Nephron (organoid): ENCODE measurements at regions not wholly inside any gene's neighbourhood (a gene's known extent, or its start where the extent isn't known, plus 50 kb on each side); places are given as distances from the start of the nearest gene placed in this dataset.

Experiments used
- H3K27ac Mint-ChIP-seq, 3 experiments: 2 replicates each; pipeline ENCODE4 v1.8.0; 2020; ENCODE audit warnings: mixed read lengths in 3 of 3, mild to moderate bottlenecking in 2 of 3, moderate library complexity in 1 of 3
- H3K27me3 Mint-ChIP-seq: 2 replicates; pipeline ENCODE4 v1.8.0; 2021; ENCODE audit warnings: low read depth, mild to moderate bottlenecking, moderate library complexity, mixed read lengths
- H3K36me3 Mint-ChIP-seq: 2 replicates; pipeline ENCODE4 v1.8.0; 2020; ENCODE audit warnings: low read depth, mixed read lengths
- H3K4me1 Mint-ChIP-seq: 2 replicates; pipeline ENCODE4 v1.8.0; 2020; ENCODE audit warnings: mixed read lengths
- H3K4me3 Mint-ChIP-seq, 3 experiments: 2 replicates each; pipeline ENCODE4 v1.8.0; 2020; ENCODE audit warnings: mild to moderate bottlenecking in 3 of 3, mixed read lengths in 3 of 3, moderate library complexity in 2 of 3
- H3K9me3 Mint-ChIP-seq: 2 replicates; pipeline ENCODE4 v1.8.0; 2020; ENCODE audit warnings: mixed read lengths
- CTCF ChIP-seq, 3 experiments: fragments of 200-600 bp; sonication (generic); IDR thresholded peaks; one replicate each; pipeline ENCODE4 v1.5.0; 2021; ENCODE audit warnings: antibody characterized with exemption in 3 of 3; ENCODE audit not compliant: unreplicated experiment in 3 of 3

GRCh38 chr12:19850346-19851065 is 411.2 kb downstream of the AEBP2 start:
- Mint-ChIP-seq H3K36me3 (peaks cover 15% of the 10 kb centered on the region), H3K9me3 (peaks cover 38% of the 10 kb centered on the region), H3K27ac (peak overlapping the region; percentile 29 to 93 (median 66)), H3K4me1 (peaks cover 26% of the 10 kb centered on the region), H3K4me3 (peak overlapping the region in 1 of 3 experiments; percentile 18), H3K27me3 (no peaks in the 10 kb centered on the region)
- no peak for TF ChIP-seq CTCF (IDR thresholded peaks at IDR 0.05; ENCODE audit: unreplicated experiment in 3 of 3)

GRCh38 chr12:19852100-19852855 is 413.0 kb downstream of the AEBP2 start:
- H3K4me3 Mint-ChIP-seq, result peak overlapping the region in 1 of 3 experiments; percentile 3
- no peaks in the 10 kb centered on the region for H3K27me3 Mint-ChIP-seq
- H3K36me3 Mint-ChIP-seq, result peaks cover 15% of the 10 kb centered on the region
- TF ChIP-seq CTCF (IDR thresholded peaks at IDR 0.05; ENCODE audit: unreplicated experiment in 3 of 3), result no peak
- H3K27ac Mint-ChIP-seq, result peak overlapping the region; percentile 30 to 93 (median 57)
- peaks cover 36% of the 10 kb centered on the region for H3K9me3 Mint-ChIP-seq
- H3K4me1 Mint-ChIP-seq, result peaks cover 17% of the 10 kb centered on the region

- Mint-ChIP-seq H3K9me3 (peaks cover 21% of the 10 kb centered on the region), H3K27me3 (no peaks in the 10 kb centered on the region), H3K27ac (peak overlapping the region in 1 of 3 experiments; percentile 13), H3K4me3 (no peak overlapping the region), H3K36me3 (peaks cover 6% of the 10 kb centered on the region), H3K4me1 (peaks cover 8% of the 10 kb centered on the region)
- no peak for TF ChIP-seq CTCF (IDR thresholded peaks at IDR 0.05; ENCODE audit: unreplicated experiment in 3 of 3)
Measured at GRCh38 chr12:19855851-19856250, 416.6 kb downstream of the AEBP2 start.

- Mint-ChIP-seq H3K9me3 (peaks cover 20% of the 10 kb centered on the region), H3K36me3 (peaks cover 6% of the 10 kb centered on the region), H3K4me3 (no peak overlapping the region), H3K27me3 (no peaks in the 10 kb centered on the region), H3K27ac (no peak overlapping the region), H3K4me1 (peaks cover 8% of the 10 kb centered on the region)
- TF ChIP-seq CTCF (IDR thresholded peaks at IDR 0.05; ENCODE audit: unreplicated experiment in 3 of 3), result no peak
Measured at GRCh38 chr12:19856389-19856788, 417.1 kb downstream of the AEBP2 start.

- H3K4me1 Mint-ChIP-seq, result peaks cover 4% of the 10 kb centered on the region
- no peak overlapping the region for H3K27ac Mint-ChIP-seq
- no peak overlapping the region for H3K4me3 Mint-ChIP-seq
- peaks cover 6% of the 10 kb centered on the region for H3K36me3 Mint-ChIP-seq
- H3K27me3 Mint-ChIP-seq, result no peaks in the 10 kb centered on the region
- peaks cover 21% of the 10 kb centered on the region for H3K9me3 Mint-ChIP-seq
- TF ChIP-seq CTCF (IDR thresholded peaks at IDR 0.05; ENCODE audit: unreplicated experiment in 3 of 3), result no peak
Measured at GRCh38 chr12:19857204-19857603, 417.9 kb downstream of the AEBP2 start.
